ENCODE measurements at regions not wholly inside any gene's neighbourhood (a gene's known extent, or its start where the extent isn't known, plus 50 kb on each side); places are given as distances from the start of the nearest gene placed in this dataset.

- DNase-seq (ENCODE audit: low read depth), result no peak
Observed at GRCh38 chr11:127194521-127194920, 194.0 kb upstream of the KIRREL3 start.

GRCh38 chr11:127193950-127194349 lies 193.4 kb upstream of the KIRREL3 start:
- DNase-seq (ENCODE audit: low read depth), result no peak

- DNase-seq (ENCODE audit: low read depth), result no peak
Observed at GRCh38 chr11:127191689-127192088, 191.1 kb upstream of the KIRREL3 start.

GRCh38 chr11:127191261-127191660 lies 190.7 kb upstream of the KIRREL3 start:
- DNase-seq (ENCODE audit: low read depth), result no peak

- DNase-seq (ENCODE audit: low read depth), result no peak
Observed at GRCh38 chr11:127182586-127183203, 182.1 kb upstream of the KIRREL3 start.

- no peak for DNase-seq (ENCODE audit: low read depth)
Observed at GRCh38 chr11:127157225-127157624, 156.7 kb upstream of the KIRREL3 start.

GRCh38 chr11:127149410-127149809 lies 148.8 kb upstream of the KIRREL3 start:
- no peak for DNase-seq (ENCODE audit: low read depth)

GRCh38 chr11:127143251-127143650 lies 142.7 kb upstream of the KIRREL3 start:
- DNase-seq (ENCODE audit: low read depth), result no peak

GRCh38 chr11:127138613-127139012 lies 138.0 kb upstream of the KIRREL3 start:
- no peak for DNase-seq (ENCODE audit: low read depth)

GRCh38 chr11:127137771-127138280 lies 137.3 kb upstream of the KIRREL3 start:
- no peak for DNase-seq (ENCODE audit: low read depth)

- DNase-seq (ENCODE audit: low read depth), result no peak
Observed at GRCh38 chr11:127136438-127136837, 135.9 kb upstream of the KIRREL3 start.

- DNase-seq (ENCODE audit: low read depth), result no peak
Observed at GRCh38 chr11:127135256-127135655, 134.7 kb upstream of the KIRREL3 start.

GRCh38 chr11:127133061-127133460 lies 132.5 kb upstream of the KIRREL3 start:
- DNase-seq (ENCODE audit: low read depth), result peak; percentile 18

- DNase-seq (ENCODE audit: low read depth), result no peak
Observed at GRCh38 chr11:127130321-127130720, 129.8 kb upstream of the KIRREL3 start.

GRCh38 chr11:127126986-127127385 lies 126.4 kb upstream of the KIRREL3 start:
- no peak for DNase-seq (ENCODE audit: low read depth)

GRCh38 chr11:127119356-127119755 lies 118.8 kb upstream of the KIRREL3 start:
- DNase-seq (ENCODE audit: low read depth), result no peak

- no peak for DNase-seq (ENCODE audit: low read depth)
Observed at GRCh38 chr11:127118811-127119210, 118.2 kb upstream of the KIRREL3 start.

- DNase-seq (ENCODE audit: low read depth), result no peak
Observed at GRCh38 chr11:127117231-127117739, 116.7 kb upstream of the KIRREL3 start.

GRCh38 chr11:127115844-127116243 lies 115.3 kb upstream of the KIRREL3 start:
- DNase-seq (ENCODE audit: low read depth), result no peak

- no peak for DNase-seq (ENCODE audit: low read depth)
Observed at GRCh38 chr11:127114035-127114434, 113.5 kb upstream of the KIRREL3 start.

- DNase-seq (ENCODE audit: low read depth), result no peak
Observed at GRCh38 chr11:127110542-127110941, 110.0 kb upstream of the KIRREL3 start.

GRCh38 chr11:127109796-127110480 lies 109.4 kb upstream of the KIRREL3 start:
- no peak for DNase-seq (ENCODE audit: low read depth)

GRCh38 chr11:127108838-127109237 lies 108.3 kb upstream of the KIRREL3 start:
- DNase-seq (ENCODE audit: low read depth), result no peak
